OCI-LY7 (cell line): ENCODE measurements at regions not wholly inside any gene's neighbourhood (a gene's known extent, or its start where the extent isn't known, plus 50 kb on each side); places are given as distances from the start of the nearest gene placed in this dataset.

Source experiments
- BruUV-seq: library from RNA; stranded (reverse); fragments of 400-500 nt; replicated peaks from 2 replicates; lab custom pipeline; 2021; lab: Mats Ljungman, UMichigan
- CTCF ChIA-PET: fragments of 300-600 bp; sonication (Branson Sonifier 250); formaldehyde crosslinking; loops from one replicate; lab custom pipeline; 2022; ENCODE audit warnings: antibody characterized with exemption; ENCODE audit not compliant: unreplicated experiment; lab: Charles Lee
- POLR2A ChIA-PET: fragments of 300-600 bp; sonication (Branson Sonifier 250); formaldehyde crosslinking; loops from one replicate; lab custom pipeline; 2022; ENCODE audit warnings: antibody characterized with exemption; lab: Charles Lee
- DNase-seq: peaks from one replicate; pipeline ENCODE4 v3.0.0-alpha.2; 2015; ENCODE audit warnings: low spot score
- H2AFZ ChIP-seq: fragments of 200-600 bp; sonication (generic), shearing (Covaris generic); 2 replicates; pipeline ENCODE4 v1.6.1; 2014; ENCODE audit warnings: mild to moderate bottlenecking, antibody characterized with exemption, low read length, moderate library complexity
- H3K27ac ChIP-seq: fragments of 200-600 bp; sonication (generic); 2 replicates; pipeline ENCODE4 v1.5.1; 2014; ENCODE audit warnings: mixed run types, low read depth, mild to moderate bottlenecking, moderate library complexity, low read length, inconsistent platforms; ENCODE audit not compliant: poor library complexity, severe bottlenecking
- H3K36me3 ChIP-seq: fragments of 200-600 bp; sonication (generic); 2 replicates; pipeline ENCODE4 v1.6.1; 2014; ENCODE audit warnings: mild to moderate bottlenecking, antibody characterized with exemption, low read length, moderate library complexity, mixed read lengths; ENCODE audit not compliant: insufficient read depth
- H3K4me1 ChIP-seq: fragments of 200-600 bp; sonication (generic); 2 replicates; pipeline ENCODE4 v1.5.1; 2014; ENCODE audit warnings: mild to moderate bottlenecking, low read length; ENCODE audit not compliant: insufficient read depth, poor library complexity, severe bottlenecking
- H3K4me2 ChIP-seq: fragments of 200-600 bp; sonication (generic); 2 replicates; pipeline ENCODE4 v1.6.1; 2014; ENCODE audit warnings: mild to moderate bottlenecking, low read length
- H3K4me3 ChIP-seq: fragments of 200-600 bp; sonication (generic); 2 replicates; pipeline ENCODE4 v1.5.1; 2014; ENCODE audit warnings: mild to moderate bottlenecking, low read depth, low read length; ENCODE audit not compliant: poor library complexity, severe bottlenecking
- H3K79me2 ChIP-seq: fragments of 200-600 bp; sonication (generic); 2 replicates; pipeline ENCODE4 v1.6.1; 2016; ENCODE audit warnings: low read depth, mild to moderate bottlenecking, low read length, moderate library complexity, mixed read lengths; ENCODE audit not compliant: insufficient read depth
- H3K9me2 ChIP-seq: fragments of 200-600 bp; sonication (generic); 2 replicates; pipeline ENCODE4 v1.6.1; 2016; ENCODE audit warnings: mild to moderate bottlenecking, low read length, mixed read lengths; ENCODE audit not compliant: insufficient read depth
- H3K9me3 ChIP-seq: fragments of 200-600 bp; sonication (generic); 2 replicates; pipeline ENCODE4 v1.6.1; 2014; ENCODE audit warnings: mild to moderate bottlenecking, mixed run types, low read length, mixed read lengths
- H4K20me1 ChIP-seq: fragments of 200-600 bp; sonication (generic); 2 replicates; pipeline ENCODE4 v1.6.1; 2014; ENCODE audit warnings: mild to moderate bottlenecking, antibody characterized with exemption, low read length, moderate library complexity, mixed read lengths; ENCODE audit not compliant: insufficient read depth
- CTCF ChIP-seq: fragments of 200-600 bp; sonication (generic); conservative IDR thresholded peaks from 2 replicates; pipeline ENCODE4 v1.5.1; 2014; ENCODE audit warnings: mild to moderate bottlenecking, antibody characterized with exemption, low read length, moderate library complexity, mixed read lengths
- EZH2phosphoT487 ChIP-seq: fragments of 200-600 bp; sonication (generic); IDR thresholded peaks from 2 replicates; pipeline ENCODE4 v1.6.1; 2018; ENCODE audit warnings: low read depth, borderline replicate concordance, mild to moderate bottlenecking, mixed run types, antibody characterized with exemption, low read length, moderate library complexity, mixed read lengths
- intact Hi-C: fragments of 100-400 bp; cut with micrococcal nuclease; formaldehyde crosslinking; loops from one replicate; pipeline ENCODE4 v1.10.0; 2022; ENCODE audit not compliant: unreplicated experiment

DNA sequence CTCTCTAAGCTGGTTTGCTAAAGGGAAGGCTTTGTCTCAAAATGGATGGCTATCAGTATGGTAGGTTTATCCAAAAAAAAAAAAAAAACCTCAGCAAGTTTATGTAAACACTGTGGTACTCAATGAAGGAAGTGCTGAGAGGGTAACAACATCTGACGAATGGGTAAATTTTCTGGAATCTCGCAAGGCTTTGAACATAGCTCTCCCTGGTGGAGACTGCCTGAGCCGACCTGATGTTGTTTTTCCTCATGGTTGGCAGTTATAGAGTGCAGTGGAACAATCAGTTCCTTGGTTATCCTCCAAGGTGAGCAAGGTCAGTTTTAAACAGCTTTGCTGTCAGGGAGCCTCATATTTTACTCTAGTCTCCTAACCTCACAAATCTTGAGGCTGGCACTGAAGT lies 94.6 kb downstream of the ZPLD1 start:
- Histone ChIP-seq H3K79me2 (no peaks in the 10 kb centered on the region), H3K4me3 (no peak overlapping the region), H3K9me3 (no peaks in the 10 kb centered on the region), H3K4me1 (peaks cover 8% of the 10 kb centered on the region), H3K9me2 (no peaks in the 10 kb centered on the region), H3K36me3 (no peaks in the 10 kb centered on the region), H2AFZ (no peak overlapping the region), H3K4me2 (no peak overlapping the region), H3K27ac (no peak overlapping the region), H4K20me1 (no peaks in the 10 kb centered on the region)
- CTCF ChIA-PET = no interaction called here
- TF ChIP-seq EZH2phosphoT487 (no peak), CTCF (peak; percentile 29; the same call in 1 of the 2 replicates)
- intact Hi-C loops = no loop called here
- POLR2A ChIA-PET = interaction anchor here (0.7 to 1.1 kb wide), 3 partner anchors 14 to 741 kb away, joined by 3 to 4 read pairs (median 3); no protein-coding TSS in a partner anchor
- DNase-seq = peak; percentile 2
- BruUV-seq = no TSS peak

- H3K9me3 ChIP-seq = no peaks in the 10 kb centered on the region
- no peak overlapping the region for H2AFZ ChIP-seq
- no peak overlapping the region for H3K4me3 ChIP-seq
- DNase-seq = no peak
- H4K20me1 ChIP-seq = no peaks in the 10 kb centered on the region
- peaks cover 8% of the 10 kb centered on the region for H3K4me1 ChIP-seq
- H3K4me2 ChIP-seq = no peak overlapping the region
- H3K36me3 ChIP-seq = no peaks in the 10 kb centered on the region
- no peaks in the 10 kb centered on the region for H3K79me2 ChIP-seq
- no peak overlapping the region for H3K27ac ChIP-seq
- ChIA-PET CTCF (no interaction called here), POLR2A (interaction anchor here (0.8 kb wide), 1 partner anchor 295 kb away, joined by 3 read pairs; no protein-coding TSS in a partner anchor)
- BruUV-seq = no TSS peak
- TF ChIP-seq CTCF (no peak), EZH2phosphoT487 (no peak)
- intact Hi-C loops = no loop called here
- no peaks in the 10 kb centered on the region for H3K9me2 ChIP-seq
These were observed 95.8 kb downstream of the ZPLD1 start for GRCh38 chr3:102530415-102531181.

DNA sequence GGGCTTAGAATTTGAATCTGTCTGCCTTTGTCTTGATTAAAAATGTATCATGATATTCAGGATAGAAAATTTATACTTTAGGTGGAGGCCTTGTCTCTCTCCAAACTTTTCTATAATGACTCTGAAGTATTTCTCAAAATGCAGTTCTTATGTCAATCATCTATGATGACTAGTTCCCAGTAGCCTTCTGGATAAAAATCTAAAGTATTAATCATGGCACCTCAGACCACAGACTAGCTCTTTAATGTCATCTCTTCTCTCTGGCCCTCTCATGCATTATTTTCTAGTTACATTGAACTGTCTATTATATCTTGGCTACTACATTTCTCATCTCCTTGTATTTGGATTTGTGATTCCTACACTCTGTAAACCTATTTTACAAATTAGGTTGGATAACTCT lies 96.9 kb downstream of the ZPLD1 start:
- Histone ChIP-seq H3K4me1 (peaks cover 8% of the 10 kb centered on the region), H3K9me2 (no peaks in the 10 kb centered on the region), H3K27ac (no peak overlapping the region), H3K4me2 (no peak overlapping the region), H3K36me3 (no peaks in the 10 kb centered on the region), H3K4me3 (no peak overlapping the region), H3K79me2 (no peaks in the 10 kb centered on the region), H3K9me3 (no peaks in the 10 kb centered on the region), H4K20me1 (no peaks in the 10 kb centered on the region), H2AFZ (no peak overlapping the region)
- no TSS peak for BruUV-seq
- no peak for DNase-seq
- ChIA-PET POLR2A (interaction anchor here (0.6 kb wide), 1 partner anchor 324 kb away, joined by 3 read pairs; no protein-coding TSS in a partner anchor), CTCF (no interaction called here)
- no peak for TF ChIP-seq CTCF
- TF ChIP-seq EZH2phosphoT487 = no peak
- intact Hi-C loops = no loop called here
